ENCODE measurements at regions not wholly inside any gene's neighbourhood (a gene's known extent, or its start where the extent isn't known, plus 50 kb on each side); places are given as distances from the start of the nearest gene placed in this dataset.
A peak's percentile ranks its signal among the peaks of the same experiment; 100 is the strongest.

DNA sequence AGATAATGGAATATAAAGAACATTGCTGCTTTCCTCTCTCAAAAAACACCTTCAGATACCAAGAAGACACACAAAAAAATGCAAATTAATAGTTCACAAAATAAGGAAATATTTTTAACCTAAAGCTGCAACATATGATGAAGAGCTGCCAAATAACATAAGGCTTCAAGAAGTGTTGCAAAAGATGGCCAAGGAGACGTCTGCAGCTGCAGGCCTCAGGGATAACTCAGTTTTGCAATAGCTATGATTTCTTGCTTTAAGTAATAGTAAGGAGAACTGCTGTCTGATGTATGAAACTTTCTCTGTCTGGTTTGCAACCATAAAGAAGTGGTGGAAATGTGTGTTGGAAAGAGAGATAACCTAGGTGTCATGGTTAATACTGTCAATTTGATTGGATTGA lies 1237.5 kb downstream of the MRPL39 start:
- Histone ChIP-seq H3K36me3 (no peaks in the 10 kb centered on the region), H3K27ac (no peak overlapping the region), H3K4me1 (no peaks in the 10 kb centered on the region), H3K9me3 (no peaks in the 10 kb centered on the region), H3K4me3 (no peak overlapping the region), H3K27me3 (no peaks in the 10 kb centered on the region)
- DNase-seq (no peak), ATAC-seq (ENCODE audit: low FRiP score in 2 of 2) (no peak)
- WGBS, 2 donors: 33 to 40% methylated on average over 1 of the region's 1 CpG
- TF ChIP-seq EP300 (IDR thresholded peaks at IDR 0.05) (no peak), POLR2AphosphoS5 (IDR thresholded peaks at IDR 0.05) (no peak), POLR2A (IDR thresholded peaks at IDR 0.05) (no peak)
- TF ChIP-seq, protein P1, sequence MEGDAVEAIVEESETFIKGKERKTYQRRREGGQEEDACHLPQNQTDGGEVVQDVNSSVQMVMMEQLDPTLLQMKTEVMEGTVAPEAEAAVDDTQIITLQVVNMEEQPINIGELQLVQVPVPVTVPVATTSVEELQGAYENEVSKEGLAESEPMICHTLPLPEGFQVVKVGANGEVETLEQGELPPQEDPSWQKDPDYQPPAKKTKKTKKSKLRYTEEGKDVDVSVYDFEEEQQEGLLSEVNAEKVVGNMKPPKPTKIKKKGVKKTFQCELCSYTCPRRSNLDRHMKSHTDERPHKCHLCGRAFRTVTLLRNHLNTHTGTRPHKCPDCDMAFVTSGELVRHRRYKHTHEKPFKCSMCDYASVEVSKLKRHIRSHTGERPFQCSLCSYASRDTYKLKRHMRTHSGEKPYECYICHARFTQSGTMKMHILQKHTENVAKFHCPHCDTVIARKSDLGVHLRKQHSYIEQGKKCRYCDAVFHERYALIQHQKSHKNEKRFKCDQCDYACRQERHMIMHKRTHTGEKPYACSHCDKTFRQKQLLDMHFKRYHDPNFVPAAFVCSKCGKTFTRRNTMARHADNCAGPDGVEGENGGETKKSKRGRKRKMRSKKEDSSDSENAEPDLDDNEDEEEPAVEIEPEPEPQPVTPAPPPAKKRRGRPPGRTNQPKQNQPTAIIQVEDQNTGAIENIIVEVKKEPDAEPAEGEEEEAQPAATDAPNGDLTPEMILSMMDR (IDR thresholded peaks at IDR 0.05): no peak

DNA sequence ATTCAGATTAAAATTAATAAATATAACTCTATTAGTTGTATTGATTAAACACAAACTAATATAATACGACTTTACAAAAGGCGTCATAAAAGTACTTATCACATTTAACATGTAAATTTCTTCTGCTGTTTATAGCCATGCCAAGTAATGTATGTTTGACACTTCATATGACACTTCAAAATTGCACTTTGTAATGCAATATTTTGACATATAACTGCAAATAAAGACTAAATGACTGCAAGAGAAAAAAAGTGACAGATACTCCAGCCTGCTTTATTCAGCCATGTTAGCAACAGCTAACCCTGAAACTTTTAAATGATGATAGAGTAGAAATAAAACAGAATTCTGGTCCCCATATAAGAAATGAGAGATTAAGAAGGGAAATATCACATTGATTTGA lies 1238.0 kb downstream of the MRPL39 start:
- no peak for DNase-seq
- TF ChIP-seq, protein P1 (IDR thresholded peaks at IDR 0.05): no peak
- TF ChIP-seq POLR2A (IDR thresholded peaks at IDR 0.05) (no peak), EP300 (IDR thresholded peaks at IDR 0.05) (no peak), POLR2AphosphoS5 (IDR thresholded peaks at IDR 0.05) (no peak)
- Histone ChIP-seq H3K27ac (no peak overlapping the region), H3K27me3 (no peaks in the 10 kb centered on the region), H3K4me3 (no peak overlapping the region), H3K4me1 (no peaks in the 10 kb centered on the region), H3K9me3 (no peaks in the 10 kb centered on the region), H3K36me3 (no peaks in the 10 kb centered on the region)
- 94 to 97% methylated on average over 2 of the region's 2 CpGs for WGBS, 2 donors
- ATAC-seq (ENCODE audit: low FRiP score in 2 of 2): no peak

DNA sequence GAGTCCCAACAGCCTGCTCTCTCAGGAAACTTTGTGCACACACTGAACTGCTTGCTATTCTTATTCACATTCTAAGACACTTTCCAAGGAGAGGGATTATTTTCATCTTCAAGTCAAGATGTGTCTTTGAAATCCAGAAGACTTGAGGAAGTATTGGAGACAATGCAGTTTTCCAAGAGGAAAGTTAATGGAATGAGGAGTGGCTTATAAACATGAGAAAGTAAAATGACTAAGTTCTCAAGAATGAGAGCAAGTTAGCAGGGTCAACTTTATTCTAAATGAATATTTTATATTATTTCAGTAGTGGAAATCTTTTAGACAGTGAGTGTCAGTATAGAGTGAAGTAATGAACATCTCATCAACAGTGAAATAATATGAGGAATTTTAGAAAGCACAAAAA lies 1239.3 kb downstream of the MRPL39 start:
- TF ChIP-seq POLR2AphosphoS5 (IDR thresholded peaks at IDR 0.05): no peak
- TF ChIP-seq, protein P1 (IDR thresholded peaks at IDR 0.05): no peak
- TF ChIP-seq POLR2A (IDR thresholded peaks at IDR 0.05): no peak
- TF ChIP-seq EP300 (IDR thresholded peaks at IDR 0.05): no peak

DNA sequence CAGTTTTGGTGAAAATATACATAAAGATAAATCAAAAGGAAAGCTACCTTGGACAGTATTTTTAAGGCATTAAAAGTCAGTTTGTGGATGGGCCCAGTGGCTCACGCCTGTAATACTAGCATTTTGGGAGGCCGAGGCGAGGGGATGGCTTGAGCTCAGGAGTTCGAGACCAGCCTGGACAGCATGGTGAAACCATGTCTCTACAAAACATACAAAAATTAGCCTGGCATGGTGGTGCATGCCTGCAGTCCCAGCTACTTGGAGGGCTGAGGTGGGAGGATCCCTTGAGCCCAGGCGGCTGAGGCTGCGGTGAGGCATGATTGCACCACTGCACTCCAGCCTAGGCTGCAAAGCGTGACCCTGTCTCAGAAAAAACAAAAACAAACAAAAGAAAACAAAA lies 1253.8 kb downstream of the MRPL39 start:
- H3K4me3 ChIP-seq: no peak overlapping the region
- H3K27me3 ChIP-seq: no peaks in the 10 kb centered on the region
- no peak for ATAC-seq (ENCODE audit: low FRiP score in 2 of 2)
- H3K36me3 ChIP-seq: no peaks in the 10 kb centered on the region
- 92 to 93% methylated on average over 7 of the region's 7 CpGs for WGBS, 2 donors
- H3K27ac ChIP-seq: no peak overlapping the region
- peak in 1 of 2 donors; percentile 8 for DNase-seq
- no peak for TF ChIP-seq EP300 (IDR thresholded peaks at IDR 0.05)
- no peak for TF ChIP-seq POLR2A (IDR thresholded peaks at IDR 0.05)
- TF ChIP-seq, protein P1 (IDR thresholded peaks at IDR 0.05): no peak
- no peak for TF ChIP-seq POLR2AphosphoS5 (IDR thresholded peaks at IDR 0.05)
- no peaks in the 10 kb centered on the region for H3K4me1 ChIP-seq
- no peaks in the 10 kb centered on the region for H3K9me3 ChIP-seq

More for the DNA sequence above, 1239.3 kb downstream of the MRPL39 start:
- DNase-seq: no peak
- Histone ChIP-seq H3K27me3 (no peaks in the 10 kb centered on the region), H3K9me3 (no peaks in the 10 kb centered on the region), H3K27ac (no peak overlapping the region), H3K4me3 (no peak overlapping the region), H3K4me1 (no peaks in the 10 kb centered on the region), H3K36me3 (no peaks in the 10 kb centered on the region)
- ATAC-seq (ENCODE audit: low FRiP score in 2 of 2): no peak

- Histone ChIP-seq H3K36me3 (no peaks in the 10 kb centered on the region), H3K4me3 (no peak overlapping the region), H3K4me1 (no peaks in the 10 kb centered on the region), H3K27ac (no peak overlapping the region), H3K9me3 (no peaks in the 10 kb centered on the region), H3K27me3 (no peaks in the 10 kb centered on the region)
- no peak for TF ChIP-seq POLR2A (IDR thresholded peaks at IDR 0.05)
- TF ChIP-seq, protein P1 (IDR thresholded peaks at IDR 0.05): no peak
- no peak for TF ChIP-seq POLR2AphosphoS5 (IDR thresholded peaks at IDR 0.05)
- TF ChIP-seq EP300 (IDR thresholded peaks at IDR 0.05): no peak
- 41 to 48% methylated on average over 2 of the region's 2 CpGs for WGBS, 2 donors
- ATAC-seq (ENCODE audit: low FRiP score in 2 of 2) (no peak), DNase-seq (no peak)
Observed at GRCh38 chr21:24339406-24339805, 1267.9 kb downstream of the MRPL39 start.
